ENCODE measurements at regions not wholly inside any gene's neighbourhood (a gene's known extent, or its start where the extent isn't known, plus 50 kb on each side); places are given as distances from the start of the nearest gene placed in this dataset. TPM values are rescaled to one million over a fixed set of nuclear protein-coding genes. Genes with fewer than 3 reads are reported as not detected.

- ATAC-seq (no peak), FAIRE-seq (no peak), DNase-seq (ENCODE audit: extremely low read depth in 1 of 4, low spot score in 3 of 4) (no peak)
- no peak for TF ChIP-seq HDAC3 (IDR thresholded peaks at IDR 0.05; ENCODE audit: borderline replicate concordance, partially characterized antibody)
- TF ChIP-seq, protein P1, sequence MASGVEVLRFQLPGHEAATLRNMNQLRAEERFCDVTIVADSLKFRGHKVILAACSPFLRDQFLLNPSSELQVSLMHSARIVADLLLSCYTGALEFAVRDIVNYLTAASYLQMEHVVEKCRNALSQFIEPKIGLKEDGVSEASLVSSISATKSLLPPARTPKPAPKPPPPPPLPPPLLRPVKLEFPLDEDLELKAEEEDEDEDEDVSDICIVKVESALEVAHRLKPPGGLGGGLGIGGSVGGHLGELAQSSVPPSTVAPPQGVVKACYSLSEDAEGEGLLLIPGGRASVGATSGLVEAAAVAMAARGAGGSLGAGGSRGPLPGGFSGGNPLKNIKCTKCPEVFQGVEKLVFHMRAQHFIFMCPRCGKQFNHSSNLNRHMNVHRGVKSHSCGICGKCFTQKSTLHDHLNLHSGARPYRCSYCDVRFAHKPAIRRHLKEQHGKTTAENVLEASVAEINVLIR (CRISPR knock-in tag; IDR thresholded peaks at IDR 0.05), result no peak
- no peak for TF ChIP-seq SRSF7 (optimal IDR thresholded peaks at IDR 0.05; ENCODE audit: low read depth, low read length)
- Histone ChIP-seq H3K9ac (ENCODE audit: insufficient read depth in 1 of 2, low read depth in 2 of 2, low read length in 2 of 2) (no peak overlapping the region), H4K20me1 (replicated peaks; ENCODE audit: control insufficient read depth, insufficient read depth, low read length) (no peaks in the 10 kb centered on the region), H3K4me1 (replicated peaks in 1 of 2; ENCODE audit: control insufficient read depth in 2 of 2, insufficient read depth in 2 of 2, low read length in 2 of 2) (no peaks in the 10 kb centered on the region), H3K4me3 (no peak overlapping the region), H3K9me3 (replicated peaks; ENCODE audit: control insufficient read depth, insufficient read depth, low read depth, low read length) (no peaks in the 10 kb centered on the region), H3K4me2 (ENCODE audit: insufficient read depth, low read length) (no peak overlapping the region), H3K36me3 (ENCODE audit: control insufficient read depth, insufficient read depth, low read length) (no peaks in the 10 kb centered on the region), H3K27me3 (ENCODE audit: control insufficient read depth in 2 of 2, insufficient read depth in 2 of 2, low read length in 2 of 2) (no peaks in the 10 kb centered on the region), H2AFZ (ENCODE audit: low read depth, low read length) (no peak overlapping the region), H3K27ac (ENCODE audit: extremely low read depth, low read depth, low read length) (no peak overlapping the region), H3K79me2 (ENCODE audit: control insufficient read depth, insufficient read depth, low read length) (no peaks in the 10 kb centered on the region), H3K9me1 (ENCODE audit: control insufficient read depth, insufficient read depth, low read length) (no peaks in the 10 kb centered on the region)
- no TSS peak for BruUV-seq (replicated peaks)
- CTCF ChIA-PET (ENCODE audit: low intra/inter-chr PET ratio), result no interaction called here
- 4% methylated on average over 2 of the region's 2 CpGs for WGBS (ENCODE audit: insufficient coverage, low coverage, missing lambda C conversion rate)
- POLR2A ChIA-PET, result no interaction called here
- in situ Hi-C loops (cut with MboI) (no loop called here), intact Hi-C loops (cut with micrococcal nuclease) (no loop called here)
Measured at GRCh38 chr1:96660503-96660902, 61.1 kb upstream of the PTBP2 start.

Small RNA genes lying in the stretch of these regions (small RNA-seq; reads per million reads assigned to genes)
- not detected for gene RNU1-130P
